H9 (cell line): ENCODE measurements at regions not wholly inside any gene's neighbourhood (a gene's known extent, or its start where the extent isn't known, plus 50 kb on each side); places are given as distances from the start of the nearest gene placed in this dataset.

Source experiments
- DNase-seq: peaks from one replicate; pipeline ENCODE4 v3.0.0-alpha.2; 2017
- H2AFZ ChIP-seq: one replicate; pipeline ENCODE4 v1.6.1; 2013; ENCODE audit warnings: mild to moderate bottlenecking, low read length, control low read depth, moderate library complexity
- H2AK5ac ChIP-seq: 2 replicates; pipeline ENCODE4 v1.6.1; 2013; ENCODE audit warnings: low read length, control low read depth, mixed read lengths; ENCODE audit not compliant: insufficient read length
- H2BK120ac ChIP-seq: one replicate; pipeline ENCODE4 v1.6.1; 2013; ENCODE audit warnings: low read depth, mild to moderate bottlenecking, low read length, control low read depth, inconsistent platforms; ENCODE audit not compliant: poor library complexity, severe bottlenecking
- H2BK12ac ChIP-seq: 2 replicates; pipeline ENCODE4 v1.6.1; 2013; ENCODE audit warnings: low read length, control low read depth, mixed read lengths, low read depth; ENCODE audit not compliant: insufficient read length
- H2BK15ac ChIP-seq: 2 replicates; pipeline ENCODE4 v1.6.1; 2013; ENCODE audit warnings: low read depth, low read length, control low read depth
- H2BK20ac ChIP-seq: one replicate; pipeline ENCODE4 v1.6.1; 2013; ENCODE audit warnings: low read depth, mild to moderate bottlenecking, low read length, control low read depth, inconsistent platforms; ENCODE audit not compliant: poor library complexity, severe bottlenecking
- H2BK5ac ChIP-seq: 2 replicates; pipeline ENCODE4 v1.6.1; 2013; ENCODE audit warnings: low read length, control low read depth, mixed read lengths; ENCODE audit not compliant: insufficient read length
- H3K14ac ChIP-seq: 2 replicates; pipeline ENCODE4 v1.6.1; 2013; ENCODE audit warnings: low read length, control low read depth; ENCODE audit not compliant: insufficient read depth
- H3K18ac ChIP-seq: 2 replicates; pipeline ENCODE4 v1.6.1; 2013; ENCODE audit warnings: low read depth, mild to moderate bottlenecking, mixed read lengths, low read length, control low read depth; ENCODE audit not compliant: insufficient read length
- H3K23ac ChIP-seq: 2 replicates; pipeline ENCODE4 v1.6.1; 2013; ENCODE audit warnings: low read length, control low read depth, mixed read lengths, low read depth; ENCODE audit not compliant: insufficient read length
- H3K23me2 ChIP-seq: 2 replicates; pipeline ENCODE4 v1.6.1; 2013; ENCODE audit warnings: low read depth, mild to moderate bottlenecking, mixed read lengths, low read length, control low read depth; ENCODE audit not compliant: insufficient read length, poor library complexity, severe bottlenecking
- H3K27ac ChIP-seq: 2 replicates; pipeline ENCODE4 v1.5.1; 2013; ENCODE audit warnings: low read length, control low read depth, mixed read lengths, low read depth; ENCODE audit not compliant: insufficient read length
- H3K27me3 ChIP-seq: 2 replicates; pipeline ENCODE4 v1.6.1; 2013; ENCODE audit warnings: low read length, control low read depth, inconsistent platforms; ENCODE audit not compliant: insufficient read depth
- H3K4ac ChIP-seq: 2 replicates; pipeline ENCODE4 v1.6.1; 2013; ENCODE audit warnings: low read depth, mild to moderate bottlenecking, control low read depth, inconsistent platforms, low read length, moderate library complexity
- H3K4me1 ChIP-seq: 2 replicates; pipeline ENCODE4 v1.6.1; 2013; ENCODE audit warnings: low read length, control low read depth, inconsistent platforms; ENCODE audit not compliant: insufficient read depth
- H3K4me2 ChIP-seq: 2 replicates; pipeline ENCODE4 v1.6.1; 2013; ENCODE audit warnings: low read length, control low read depth, mixed read lengths; ENCODE audit not compliant: insufficient read length, insufficient read depth
- H3K56ac ChIP-seq: 2 replicates; pipeline ENCODE4 v1.6.1; 2013; ENCODE audit warnings: low read depth, mild to moderate bottlenecking, mixed read lengths, low read length, control low read depth; ENCODE audit not compliant: insufficient read length
- H3K79me1 ChIP-seq: 2 replicates; pipeline ENCODE4 v1.6.1; 2013; ENCODE audit warnings: low read depth, mild to moderate bottlenecking, moderate library complexity, low read length, control low read depth, inconsistent platforms; ENCODE audit not compliant: insufficient read depth, poor library complexity, severe bottlenecking
- H3K79me2 ChIP-seq: 2 replicates; pipeline ENCODE4 v1.6.1; 2013; ENCODE audit warnings: low read length, control low read depth, inconsistent platforms; ENCODE audit not compliant: insufficient read depth
- H3K9ac ChIP-seq: 2 replicates; pipeline ENCODE4 v1.6.1; 2013; ENCODE audit warnings: low read length, control low read depth, mixed read lengths; ENCODE audit not compliant: insufficient read length; ENCODE audit errors: extremely low read depth
- H3K9me3 ChIP-seq: one replicate; pipeline ENCODE4 v1.6.1; 2013; ENCODE audit warnings: low read depth, low read length, inconsistent platforms; ENCODE audit not compliant: control insufficient read depth
- H3T11ph ChIP-seq: one replicate; pipeline ENCODE4 v1.6.1; 2013; ENCODE audit warnings: mild to moderate bottlenecking, low read length, control low read depth, inconsistent platforms
- H4K20me1 ChIP-seq: one replicate; pipeline ENCODE4 v1.6.1; 2013; ENCODE audit not compliant: control insufficient read depth, insufficient read length, insufficient read depth
- H4K5ac ChIP-seq: 2 replicates; pipeline ENCODE4 v1.6.1; 2013; ENCODE audit warnings: low read depth, mild to moderate bottlenecking, mixed read lengths, low read length, control low read depth; ENCODE audit not compliant: insufficient read length
- H4K8ac ChIP-seq: replicated peaks from 2 replicates; pipeline ENCODE4 v1.6.1; 2013; ENCODE audit warnings: low read length, control low read depth, mixed read lengths, low read depth; ENCODE audit not compliant: insufficient read length
- H4K91ac ChIP-seq: 2 replicates; pipeline ENCODE4 v1.6.1; 2013; ENCODE audit warnings: low read depth, mild to moderate bottlenecking, moderate library complexity, mixed read lengths, low read length, control low read depth; ENCODE audit not compliant: insufficient read length
- H3K27ac Mint-ChIP-seq, 3 experiments: 2 replicates in 2 of 3; 3 replicates in 1 of 3; pipeline ENCODE4 v1.8.0; 2020 to 2021; ENCODE audit warnings: mixed read lengths in 3 of 3, mild to moderate bottlenecking in 1 of 3, moderate library complexity in 1 of 3
- H3K27me3 Mint-ChIP-seq: 2 replicates; pipeline ENCODE4 v1.8.0; 2021; ENCODE audit warnings: low read depth, mild to moderate bottlenecking, moderate library complexity, mixed read lengths
- H3K36me3 Mint-ChIP-seq, 3 experiments: 2 replicates in 2 of 3; 3 replicates in 1 of 3; pipeline ENCODE4 v1.8.0; 2020 to 2021; ENCODE audit warnings: low read depth in 3 of 3, mixed read lengths in 3 of 3; ENCODE audit not compliant: insufficient read depth in 1 of 3
- H3K4me1 Mint-ChIP-seq, 2 experiments: 2 replicates each; pipeline ENCODE4 v1.8.0; 2020; ENCODE audit warnings: mixed read lengths in 2 of 2
- H3K4me3 Mint-ChIP-seq, 2 experiments: 2 replicates in 1 of 2; 3 replicates in 1 of 2; pipeline ENCODE4 v1.8.0; 2020 to 2021; ENCODE audit warnings: mild to moderate bottlenecking in 2 of 2, mixed read lengths in 2 of 2, moderate library complexity in 1 of 2
- H3K9me3 Mint-ChIP-seq, 2 experiments: 2 replicates in 1 of 2; 3 replicates in 1 of 2; pipeline ENCODE4 v1.8.0; 2020; ENCODE audit warnings: mild to moderate bottlenecking in 2 of 2, mixed read lengths in 2 of 2, moderate library complexity in 1 of 2
- CTCF ChIP-seq: fragments of 200-600 bp; sonication (generic); conservative IDR thresholded peaks from 3 replicates; pipeline ENCODE4 v1.8.0; 2021; ENCODE audit warnings: antibody characterized with exemption, mild to moderate bottlenecking
- WGBS: extraction: QIAGEN DNeasy Blood & Tissue Kit; methylation state at CpG from one replicate; pipeline ENCODE4 v1.1.7; 2013; ENCODE audit warnings: missing lambda C conversion rate, low lambda C conversion rate, mixed read lengths; ENCODE audit not compliant: insufficient read length; ENCODE audit errors: extremely low coverage; 5-methylcytosine and 5-hydroxymethylcytosine counted together

- no peak overlapping the region for H2BK15ac ChIP-seq
- H3K18ac ChIP-seq = no peak overlapping the region
- H4K8ac ChIP-seq = no peak overlapping the region
- H3K14ac ChIP-seq = no peak overlapping the region
- no peaks in the 10 kb centered on the region for H3K79me2 ChIP-seq
- no peak overlapping the region for H4K5ac ChIP-seq
- H3K23me2 ChIP-seq = no peaks in the 10 kb centered on the region
- no peaks in the 10 kb centered on the region for H3K27me3 Mint-ChIP-seq
- H3K9me3 Mint-ChIP-seq = no peaks in the 10 kb centered on the region; a peak in 1 of 5 replicates
- H3K79me1 ChIP-seq = no peaks in the 10 kb centered on the region
- H3K56ac ChIP-seq = no peak overlapping the region
- no peaks in the 10 kb centered on the region for H3K4me1 Mint-ChIP-seq
- H3K27ac ChIP-seq = no peak overlapping the region
- no peak overlapping the region for H3K4me2 ChIP-seq
- H3K36me3 Mint-ChIP-seq = no peaks in the 10 kb centered on the region; a peak in 1 of 7 replicates
- no peak overlapping the region for H2BK12ac ChIP-seq
- TF ChIP-seq CTCF = no peak
- H3K23ac ChIP-seq = no peak overlapping the region
- no peaks in the 10 kb centered on the region for H4K20me1 ChIP-seq
- H3K9ac ChIP-seq = no peak overlapping the region
- no peak overlapping the region for H2BK120ac ChIP-seq
- H2AFZ ChIP-seq = no peak overlapping the region
- no peak overlapping the region for H3K4me3 Mint-ChIP-seq
- H3K27ac Mint-ChIP-seq = no peak overlapping the region
- H3K9me3 ChIP-seq = no peaks in the 10 kb centered on the region
- no peak overlapping the region for H2BK5ac ChIP-seq
- no peak overlapping the region for H3K4ac ChIP-seq
- H3K27me3 ChIP-seq = no peaks in the 10 kb centered on the region
- H2AK5ac ChIP-seq = no peak overlapping the region
- DNase-seq = no peak
- no peak overlapping the region for H2BK20ac ChIP-seq
- no peaks in the 10 kb centered on the region for H3K4me1 ChIP-seq
- no peak overlapping the region for H4K91ac ChIP-seq
- WGBS = no CpG with 5 or more reads among the region's 2 CpGs
- no peak overlapping the region for H3T11ph ChIP-seq
These were observed 706.5 kb downstream of the KCTD8 start for GRCh38 chr4:43742083-43742482.
